ENCODE measurements at regions not wholly inside any gene's neighbourhood (a gene's known extent, or its start where the extent isn't known, plus 50 kb on each side); places are given as distances from the start of the nearest gene placed in this dataset.

DNA sequence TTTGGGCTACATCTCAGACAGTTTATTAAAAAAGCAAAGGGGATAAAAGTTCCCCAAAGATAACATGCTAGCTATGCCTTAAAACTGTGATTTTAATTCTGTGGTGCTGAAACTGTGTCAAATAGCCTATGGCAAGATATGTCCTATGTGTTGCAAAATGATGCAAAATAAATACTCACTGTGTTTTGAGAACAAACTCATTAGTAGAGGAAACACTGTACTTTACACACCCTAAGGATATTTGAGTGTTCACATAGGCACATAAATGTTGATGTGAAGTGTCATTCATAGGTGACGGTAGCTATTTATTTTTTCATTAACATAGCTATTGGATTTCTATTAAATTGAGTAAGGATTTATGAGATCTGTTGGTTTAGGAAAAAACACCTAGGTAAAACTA, 351.9 kb downstream of the FAT4 start:
- no peaks in the 10 kb centered on the region for H3K4me1 ChIP-seq (ENCODE audit: control insufficient read depth, insufficient read depth, low read length)
- H3K27me3 ChIP-seq (ENCODE audit: control insufficient read depth, insufficient read depth, low read length): no peaks in the 10 kb centered on the region
- no peaks in the 10 kb centered on the region for H3K9me3 ChIP-seq (ENCODE audit: control insufficient read depth, insufficient read depth, low read length)
- no peaks in the 10 kb centered on the region for H3K36me3 ChIP-seq (ENCODE audit: control insufficient read depth, insufficient read depth, low read length)
- no peak overlapping the region for H3K9ac ChIP-seq (ENCODE audit: low read depth, low read length)
- no peak overlapping the region for H3K4me3 ChIP-seq (ENCODE audit: low read depth, low read length)

DNA sequence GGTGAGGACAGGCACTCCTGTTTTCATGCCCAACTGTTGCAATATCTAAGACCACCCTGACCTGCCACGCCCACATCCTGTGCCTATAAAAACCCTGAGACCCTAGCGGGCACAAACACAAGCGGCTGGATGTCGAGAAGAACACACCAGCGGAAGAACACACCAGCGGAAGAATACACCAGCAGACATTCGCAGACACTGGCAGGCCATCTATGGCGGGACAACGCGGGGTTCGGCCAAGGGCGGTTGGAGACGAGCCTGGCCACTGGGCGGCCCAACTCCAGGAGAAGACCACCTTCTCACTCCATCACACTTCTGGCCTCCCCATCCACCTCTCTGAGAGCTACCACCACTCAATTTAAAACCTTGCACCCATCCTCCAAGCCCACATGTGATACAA, 361.4 kb downstream of the FAT4 start:
- no peaks in the 10 kb centered on the region for H3K36me3 ChIP-seq (ENCODE audit: control insufficient read depth, insufficient read depth, low read length)

DNA sequence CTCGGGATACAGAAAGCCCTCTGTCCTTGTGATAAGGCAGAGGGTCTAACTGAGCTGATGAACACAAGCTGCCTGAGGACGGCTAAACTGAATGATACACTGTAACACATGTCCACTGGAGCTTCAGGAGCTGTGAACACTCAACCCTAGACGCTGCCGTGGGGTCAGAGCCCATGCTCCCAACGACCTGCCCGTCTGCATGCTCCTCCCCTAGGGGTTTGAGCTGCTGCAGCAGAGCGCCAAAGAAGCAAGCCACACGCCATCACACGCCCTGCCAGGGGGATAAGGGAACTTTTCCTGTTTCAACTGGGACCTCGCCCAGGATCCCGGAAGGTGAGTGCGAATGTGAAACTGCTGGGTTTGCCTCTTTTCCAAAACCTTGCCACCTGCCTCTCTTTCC, 361.8 kb downstream of the FAT4 start:
- no peak overlapping the region for H3K4me3 ChIP-seq (ENCODE audit: low read depth, low read length)
- no peaks in the 10 kb centered on the region for H3K9me3 ChIP-seq (ENCODE audit: control insufficient read depth, insufficient read depth, low read length)
- H3K4me1 ChIP-seq (ENCODE audit: control insufficient read depth, insufficient read depth, low read length): no peaks in the 10 kb centered on the region
- H3K27me3 ChIP-seq (ENCODE audit: control insufficient read depth, insufficient read depth, low read length): no peaks in the 10 kb centered on the region
- no peaks in the 10 kb centered on the region for H3K36me3 ChIP-seq (ENCODE audit: control insufficient read depth, insufficient read depth, low read length)
- no peak overlapping the region for H3K9ac ChIP-seq (ENCODE audit: low read depth, low read length)

More for the DNA sequence above, 361.4 kb downstream of the FAT4 start:
- Histone ChIP-seq H3K27me3 (ENCODE audit: control insufficient read depth, insufficient read depth, low read length) (no peaks in the 10 kb centered on the region), H3K4me3 (ENCODE audit: low read depth, low read length) (no peak overlapping the region), H3K4me1 (ENCODE audit: control insufficient read depth, insufficient read depth, low read length) (no peaks in the 10 kb centered on the region), H3K9ac (ENCODE audit: low read depth, low read length) (no peak overlapping the region), H3K9me3 (ENCODE audit: control insufficient read depth, insufficient read depth, low read length) (no peaks in the 10 kb centered on the region)

DNA sequence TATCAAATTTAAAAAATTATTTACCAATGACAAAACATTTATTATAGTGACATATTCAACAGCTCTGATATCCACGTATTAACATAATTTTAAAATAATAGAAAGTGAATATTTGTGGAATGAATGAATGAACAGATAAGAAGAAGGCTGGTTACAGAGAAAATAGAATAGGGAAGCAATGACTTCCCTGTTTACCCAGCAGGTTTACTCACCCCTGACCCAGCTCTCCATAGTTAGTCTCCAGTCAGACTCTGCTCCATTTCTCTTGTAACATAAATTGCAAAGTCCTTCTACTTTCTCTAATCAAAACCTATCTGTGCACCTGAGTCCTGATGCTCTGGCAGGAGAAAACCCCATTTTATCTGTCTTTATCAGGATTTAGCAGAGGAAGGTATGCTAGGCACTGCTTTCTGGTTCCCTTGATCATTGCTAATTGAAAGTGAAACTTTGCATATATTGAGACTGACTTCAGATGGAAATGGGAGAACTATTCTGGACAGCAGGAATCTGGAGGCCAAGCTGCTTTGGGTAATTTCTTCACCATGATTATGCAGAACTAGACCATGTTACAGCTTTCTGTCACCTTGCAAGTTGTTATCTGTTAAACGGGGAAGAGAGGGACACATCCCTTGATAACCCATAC, 363.0 kb downstream of the FAT4 start:
- H3K27me3 ChIP-seq (ENCODE audit: control insufficient read depth, insufficient read depth, low read length): no peaks in the 10 kb centered on the region
- H3K9me3 ChIP-seq (ENCODE audit: control insufficient read depth, insufficient read depth, low read length): no peaks in the 10 kb centered on the region
- H3K4me1 ChIP-seq (ENCODE audit: control insufficient read depth, insufficient read depth, low read length): no peaks in the 10 kb centered on the region
- no peak overlapping the region for H3K9ac ChIP-seq (ENCODE audit: low read depth, low read length)
- H3K36me3 ChIP-seq (ENCODE audit: control insufficient read depth, insufficient read depth, low read length): no peaks in the 10 kb centered on the region
- no peak overlapping the region for H3K4me3 ChIP-seq (ENCODE audit: low read depth, low read length)

- no peaks in the 10 kb centered on the region for H3K4me1 ChIP-seq (ENCODE audit: control insufficient read depth, insufficient read depth, low read length)
- H3K9ac ChIP-seq (ENCODE audit: low read depth, low read length): no peak overlapping the region
- no peak overlapping the region for H3K4me3 ChIP-seq (ENCODE audit: low read depth, low read length)
- H3K9me3 ChIP-seq (ENCODE audit: control insufficient read depth, insufficient read depth, low read length): no peaks in the 10 kb centered on the region
- H3K27me3 ChIP-seq (ENCODE audit: control insufficient read depth, insufficient read depth, low read length): no peaks in the 10 kb centered on the region
- H3K36me3 ChIP-seq (ENCODE audit: control insufficient read depth, insufficient read depth, low read length): no peaks in the 10 kb centered on the region
Measured at GRCh38 chr4:125679989-125680388, 365.2 kb downstream of the FAT4 start.

DNA sequence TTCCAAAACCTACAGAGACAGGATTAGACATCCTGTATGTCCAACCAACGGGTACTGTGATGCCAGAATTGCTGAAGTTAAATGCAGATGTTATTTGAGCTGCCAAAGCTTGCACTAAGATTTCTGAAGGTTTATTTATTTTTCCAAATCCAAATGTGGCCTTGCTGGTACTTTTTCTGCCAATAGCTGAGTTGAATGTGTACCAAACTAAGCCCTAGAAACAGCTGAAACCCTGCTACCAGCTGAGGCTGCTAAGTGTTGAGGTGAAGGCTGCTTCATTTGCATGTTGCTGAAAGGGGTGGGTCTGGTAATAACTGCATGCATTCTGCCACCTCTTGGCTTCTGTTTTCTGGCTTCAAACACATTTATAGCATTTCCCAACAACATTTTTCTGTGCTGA, 366.5 kb downstream of the FAT4 start:
- H3K27me3 ChIP-seq (ENCODE audit: control insufficient read depth, insufficient read depth, low read length): no peaks in the 10 kb centered on the region
- H3K36me3 ChIP-seq (ENCODE audit: control insufficient read depth, insufficient read depth, low read length): no peaks in the 10 kb centered on the region
- H3K4me3 ChIP-seq (ENCODE audit: low read depth, low read length): no peak overlapping the region
- no peaks in the 10 kb centered on the region for H3K4me1 ChIP-seq (ENCODE audit: control insufficient read depth, insufficient read depth, low read length)
- no peak overlapping the region for H3K9ac ChIP-seq (ENCODE audit: low read depth, low read length)
- no peaks in the 10 kb centered on the region for H3K9me3 ChIP-seq (ENCODE audit: control insufficient read depth, insufficient read depth, low read length)

DNA sequence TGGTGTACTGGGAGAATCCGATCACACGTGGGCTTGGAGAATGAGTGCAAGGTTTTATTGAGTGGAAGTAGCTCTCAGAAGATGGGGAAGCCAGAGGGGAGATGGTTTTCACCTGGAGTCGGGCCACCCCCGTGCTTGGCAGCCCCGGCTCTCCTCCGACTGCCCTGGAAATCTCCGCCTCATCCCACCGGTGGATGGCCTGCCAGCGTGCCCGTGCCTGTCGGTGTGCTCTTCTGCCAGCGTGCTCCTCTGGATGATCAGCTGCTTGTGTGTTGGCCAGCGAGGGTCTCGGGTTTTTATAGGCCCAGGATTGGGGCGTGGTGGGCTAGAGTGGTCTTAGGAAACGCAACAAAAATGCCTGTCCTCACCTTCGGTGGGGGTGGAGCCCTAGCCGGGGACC, 368.0 kb downstream of the FAT4 start:
- Histone ChIP-seq H3K4me3 (ENCODE audit: low read depth, low read length) (no peak overlapping the region), H3K9me3 (ENCODE audit: control insufficient read depth, insufficient read depth, low read length) (no peaks in the 10 kb centered on the region), H3K27me3 (ENCODE audit: control insufficient read depth, insufficient read depth, low read length) (no peaks in the 10 kb centered on the region), H3K36me3 (ENCODE audit: control insufficient read depth, insufficient read depth, low read length) (no peaks in the 10 kb centered on the region), H3K4me1 (ENCODE audit: control insufficient read depth, insufficient read depth, low read length) (no peaks in the 10 kb centered on the region), H3K9ac (ENCODE audit: low read depth, low read length) (no peak overlapping the region)

GRCh38 chr4:125688841-125689240, 374.1 kb downstream of the FAT4 start:
- Histone ChIP-seq H3K4me1 (ENCODE audit: control insufficient read depth, insufficient read depth, low read length) (peaks cover 4% of the 10 kb centered on the region), H3K4me3 (ENCODE audit: low read depth, low read length) (no peak overlapping the region), H3K9ac (ENCODE audit: low read depth, low read length) (no peak overlapping the region), H3K36me3 (ENCODE audit: control insufficient read depth, insufficient read depth, low read length) (no peaks in the 10 kb centered on the region), H3K27me3 (ENCODE audit: control insufficient read depth, insufficient read depth, low read length) (no peaks in the 10 kb centered on the region), H3K9me3 (ENCODE audit: control insufficient read depth, insufficient read depth, low read length) (no peaks in the 10 kb centered on the region)

GRCh38 chr4:125689805-125690204, 375.1 kb downstream of the FAT4 start:
- no peak overlapping the region for H3K4me3 ChIP-seq (ENCODE audit: low read depth, low read length)
- no peaks in the 10 kb centered on the region for H3K9me3 ChIP-seq (ENCODE audit: control insufficient read depth, insufficient read depth, low read length)
- H3K27me3 ChIP-seq (ENCODE audit: control insufficient read depth, insufficient read depth, low read length): no peaks in the 10 kb centered on the region
- H3K36me3 ChIP-seq (ENCODE audit: control insufficient read depth, insufficient read depth, low read length): no peaks in the 10 kb centered on the region
- H3K9ac ChIP-seq (ENCODE audit: low read depth, low read length): no peak overlapping the region
- peaks cover 4% of the 10 kb centered on the region for H3K4me1 ChIP-seq (ENCODE audit: control insufficient read depth, insufficient read depth, low read length)

DNA sequence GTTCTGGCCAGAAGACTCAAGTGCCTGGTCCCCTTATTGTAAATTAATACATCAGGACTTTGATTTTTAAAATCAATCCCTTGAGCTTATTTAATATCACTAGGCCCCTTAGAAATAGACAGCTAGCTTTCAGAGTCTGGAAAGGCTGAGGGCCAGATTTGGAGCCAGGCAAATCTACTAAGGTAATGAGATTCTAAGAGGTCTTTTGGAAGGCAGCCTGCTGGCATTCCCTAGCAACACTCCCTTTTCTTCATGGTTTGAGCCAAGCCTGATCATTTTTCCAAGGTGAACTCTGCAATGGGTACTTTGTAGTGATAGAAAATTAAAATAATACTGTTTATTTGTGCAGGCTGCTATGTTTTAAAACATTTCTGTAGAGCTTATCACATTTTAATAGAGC, 378.5 kb downstream of the FAT4 start:
- Histone ChIP-seq H3K9me3 (ENCODE audit: control insufficient read depth, insufficient read depth, low read length) (no peaks in the 10 kb centered on the region), H3K4me3 (ENCODE audit: low read depth, low read length) (no peak overlapping the region), H3K4me1 (ENCODE audit: control insufficient read depth, insufficient read depth, low read length) (peaks cover 4% of the 10 kb centered on the region), H3K36me3 (ENCODE audit: control insufficient read depth, insufficient read depth, low read length) (no peaks in the 10 kb centered on the region), H3K27me3 (ENCODE audit: control insufficient read depth, insufficient read depth, low read length) (no peaks in the 10 kb centered on the region), H3K9ac (ENCODE audit: low read depth, low read length) (no peak overlapping the region)

- Histone ChIP-seq H3K9ac (ENCODE audit: low read depth, low read length) (no peak overlapping the region), H3K9me3 (ENCODE audit: control insufficient read depth, insufficient read depth, low read length) (no peaks in the 10 kb centered on the region), H3K4me1 (ENCODE audit: control insufficient read depth, insufficient read depth, low read length) (peaks cover 3% of the 10 kb centered on the region), H3K4me3 (ENCODE audit: low read depth, low read length) (no peak overlapping the region), H3K36me3 (ENCODE audit: control insufficient read depth, insufficient read depth, low read length) (no peaks in the 10 kb centered on the region), H3K27me3 (ENCODE audit: control insufficient read depth, insufficient read depth, low read length) (no peaks in the 10 kb centered on the region)
Measured at GRCh38 chr4:125702406-125702805, 387.7 kb downstream of the FAT4 start.

- Histone ChIP-seq H3K9me3 (ENCODE audit: control insufficient read depth, insufficient read depth, low read length) (no peaks in the 10 kb centered on the region), H3K9ac (ENCODE audit: low read depth, low read length) (no peak overlapping the region), H3K4me1 (ENCODE audit: control insufficient read depth, insufficient read depth, low read length) (peaks cover 3% of the 10 kb centered on the region), H3K4me3 (ENCODE audit: low read depth, low read length) (no peak overlapping the region), H3K27me3 (ENCODE audit: control insufficient read depth, insufficient read depth, low read length) (no peaks in the 10 kb centered on the region), H3K36me3 (ENCODE audit: control insufficient read depth, insufficient read depth, low read length) (no peaks in the 10 kb centered on the region)
Measured at GRCh38 chr4:125703443-125703842, 388.7 kb downstream of the FAT4 start.
